ENCODE measurements at regions not wholly inside any gene's neighbourhood (a gene's known extent, or its start where the extent isn't known, plus 50 kb on each side); places are given as distances from the start of the nearest gene placed in this dataset.

- no peak for TF ChIP-seq NFYA (IDR thresholded peaks at IDR 0.05; ENCODE audit: borderline replicate concordance, low read depth, low read length)
- TF ChIP-seq SIX5 (IDR thresholded peaks at IDR 0.05; ENCODE audit: low read depth, low read length, severe bottlenecking), result no peak
- TF ChIP-seq NR2C1 (IDR thresholded peaks at IDR 0.05), result no peak
- TF ChIP-seq ESRRA (IDR thresholded peaks at IDR 0.05; ENCODE audit: low read length), result no peak
- WGBS (ENCODE audit: insufficient coverage, insufficient replicate concordance, low lambda C conversion rate, missing lambda C conversion rate), result 10% methylated on average over 6 of the region's 6 CpGs
- DNase-seq (ENCODE audit: low read depth, low spot score) (no peak), ATAC-seq (peak; percentile 33), FAIRE-seq (no peak)
- BruUV-seq (replicated peaks), result no TSS peak
- Histone ChIP-seq H3K36me3 (ENCODE audit: control insufficient read depth in 2 of 2, insufficient read depth in 2 of 2, low read length in 1 of 2) (no peaks in the 10 kb centered on the region), H2AFZ (ENCODE audit: control insufficient read depth, low read depth, low read length) (no peak overlapping the region), H3K4me3 (no peak overlapping the region), H3K9ac (ENCODE audit: control insufficient read depth, insufficient read depth, low read length) (no peak overlapping the region), H3K4me1 (ENCODE audit: control insufficient read depth, insufficient read depth, low read length) (no peaks in the 10 kb centered on the region), H3K9me3 (replicated peaks; ENCODE audit: control insufficient read depth, insufficient read depth, low read length) (no peaks in the 10 kb centered on the region), H3K27ac (ENCODE audit: control insufficient read depth, insufficient read depth) (no peak overlapping the region), H3K79me2 (ENCODE audit: control insufficient read depth, insufficient read depth, low read length) (no peaks in the 10 kb centered on the region), H3K4me2 (ENCODE audit: control insufficient read depth, insufficient read depth) (no peak overlapping the region), H3K27me3 (replicated peaks in 1 of 2; ENCODE audit: control insufficient read depth in 2 of 2, insufficient read depth in 2 of 2, low read length in 1 of 2) (no peaks in the 10 kb centered on the region), H4K20me1 (ENCODE audit: control insufficient read depth, insufficient read depth) (no peaks in the 10 kb centered on the region)
- in situ Hi-C loops (cut with MboI), result loop anchor here (10.0 to 25.0 kb wide), 2 partner anchors 1004 to 1292 kb away; partner anchors contain the start of gene KCND2
- POLR2A ChIA-PET, result no interaction called here
- intact Hi-C loops (cut with micrococcal nuclease; ENCODE audit: unreplicated experiment), result loop anchor here (1.0 to 5.0 kb wide), 3 partner anchors 1002 to 1455 kb away; no protein-coding TSS in a partner anchor
- SMC1A ChIA-PET (ENCODE audit: uncharacterized antibody, unreplicated experiment), result no interaction called here
- RAD21 ChIA-PET (ENCODE audit: unreplicated experiment), result no interaction called here
- CTCF ChIA-PET, result interaction anchor here (1.2 to 2.2 kb wide), 3 partner anchors 10 to 1002 kb away, joined by 3 to 5 read pairs (median 3); partner anchors contain the start of gene KCND2
These were observed 1002.3 kb upstream of the KCND2 start for GRCh38 chr7:119270644-119271043.

GRCh38 chr7:119271147-119271779 is 1001.7 kb upstream of the KCND2 start:
- H3K9me3 ChIP-seq (replicated peaks; ENCODE audit: control insufficient read depth, insufficient read depth, low read length), result no peaks in the 10 kb centered on the region
- ChIA-PET POLR2A (no interaction called here), CTCF (interaction anchor here (1.2 to 2.2 kb wide), 4 partner anchors 10 to 1455 kb away, joined by 3 to 5 read pairs (median 3); partner anchors contain the start of gene KCND2), RAD21 (ENCODE audit: unreplicated experiment) (no interaction called here), SMC1A (ENCODE audit: uncharacterized antibody, unreplicated experiment) (no interaction called here)
- intact Hi-C loops (cut with micrococcal nuclease; ENCODE audit: unreplicated experiment) (loop anchor here (5.0 kb wide), 1 partner anchor 1286 kb away; no protein-coding TSS in a partner anchor), in situ Hi-C loops (cut with MboI) (loop anchor here (10.0 to 25.0 kb wide), 2 partner anchors 1004 to 1291 kb away; partner anchors contain the start of gene KCND2)
- no peak for DNase-seq (ENCODE audit: low read depth, low spot score)
- H4K20me1 ChIP-seq (ENCODE audit: control insufficient read depth, insufficient read depth), result no peaks in the 10 kb centered on the region
- H3K27me3 ChIP-seq (replicated peaks in 1 of 2; ENCODE audit: control insufficient read depth in 2 of 2, insufficient read depth in 2 of 2, low read length in 1 of 2), result no peaks in the 10 kb centered on the region
- 5% methylated on average over 9 of the region's 9 CpGs for WGBS (ENCODE audit: insufficient coverage, insufficient replicate concordance, low lambda C conversion rate, missing lambda C conversion rate)
- no peak overlapping the region for H3K4me2 ChIP-seq (ENCODE audit: control insufficient read depth, insufficient read depth)
- H3K79me2 ChIP-seq (ENCODE audit: control insufficient read depth, insufficient read depth, low read length), result no peaks in the 10 kb centered on the region
- BruUV-seq (replicated peaks), result no TSS peak
- no peak overlapping the region for H2AFZ ChIP-seq (ENCODE audit: control insufficient read depth, low read depth, low read length)
- H3K4me1 ChIP-seq (ENCODE audit: control insufficient read depth, insufficient read depth, low read length), result no peaks in the 10 kb centered on the region
- no peak overlapping the region for H3K9ac ChIP-seq (ENCODE audit: control insufficient read depth, insufficient read depth, low read length)
- no peaks in the 10 kb centered on the region for H3K36me3 ChIP-seq (ENCODE audit: control insufficient read depth in 2 of 2, insufficient read depth in 2 of 2, low read length in 1 of 2)
- no peak overlapping the region for H3K4me3 ChIP-seq
- peak; percentile 38 for ATAC-seq
- no peak overlapping the region for H3K27ac ChIP-seq (ENCODE audit: control insufficient read depth, insufficient read depth)
- FAIRE-seq, result no peak
- TF ChIP-seq CBFB (IDR thresholded peaks at IDR 0.05; ENCODE audit: low read depth) (no peak), SMAD1 (IDR thresholded peaks at IDR 0.05; ENCODE audit: low read depth, partially characterized antibody) (no peak), RBBP5 (conservative IDR thresholded peaks at IDR 0.05) (no peak), ZBTB4 (CRISPR knock-in tag; IDR thresholded peaks at IDR 0.05) (no peak), TCF7 (IDR thresholded peaks at IDR 0.05; ENCODE audit: borderline replicate concordance) (no peak), CHD2 (IDR thresholded peaks at IDR 0.05; ENCODE audit: borderline replicate concordance, low read depth, low read length) (no peak), YBX1 (IDR thresholded peaks at IDR 0.05) (no peak), POLR2A (IDR thresholded peaks at IDR 0.05; ENCODE audit: low read depth, low read length) (no peak)
